HUES48 (cell line): ENCODE measurements at regions not wholly inside any gene's neighbourhood (a gene's known extent, or its start where the extent isn't known, plus 50 kb on each side); places are given as distances from the start of the nearest gene placed in this dataset.
"Not testable (repeated sequence)": the region's sequence is repeated elsewhere in the genome, so short reads cannot be mapped to it uniquely, and the experiment has no call there.

Experiments
- H3K27ac ChIP-seq: one replicate; pipeline ENCODE4 v1.7.0; 2013; ENCODE audit warnings: low read depth, low read length, inconsistent platforms
- H3K27me3 ChIP-seq: 2 replicates; pipeline ENCODE4 v1.6.1; 2013; ENCODE audit warnings: mild to moderate bottlenecking, low read length; ENCODE audit not compliant: control insufficient read depth, insufficient read depth
- H3K36me3 ChIP-seq: 2 replicates; pipeline ENCODE4 v1.6.1; 2013; ENCODE audit warnings: low read length; ENCODE audit not compliant: control insufficient read depth, insufficient read depth
- H3K4me1 ChIP-seq: 2 replicates; pipeline ENCODE4 v1.6.1; 2013; ENCODE audit warnings: mild to moderate bottlenecking, low read length; ENCODE audit not compliant: control insufficient read depth, insufficient read depth
- H3K4me3 ChIP-seq: 2 replicates; pipeline ENCODE4 v1.5.1; 2013; ENCODE audit warnings: mild to moderate bottlenecking, low read depth, low read length
- H3K9ac ChIP-seq: 2 replicates; pipeline ENCODE4 v1.6.1; 2013; ENCODE audit warnings: mild to moderate bottlenecking, low read depth, low read length, moderate library complexity
- H3K9me3 ChIP-seq: 2 replicates; pipeline ENCODE4 v1.6.1; 2013; ENCODE audit warnings: low read length; ENCODE audit not compliant: control insufficient read depth, insufficient read depth

- no peaks in the 10 kb centered on the region for H3K27me3 ChIP-seq
- H3K9ac ChIP-seq, result no peak overlapping the region
- no peaks in the 10 kb centered on the region for H3K9me3 ChIP-seq
- H3K4me3 ChIP-seq, result no peak overlapping the region
- no peaks in the 10 kb centered on the region for H3K36me3 ChIP-seq
- H3K27ac ChIP-seq, result no peak overlapping the region
- H3K4me1 ChIP-seq, result peaks cover 13% of the 10 kb centered on the region; the same call in 1 of the 2 replicates
Measured at GRCh38 chr5:136446565-136446964, 81.2 kb upstream of the TRPC7 start.

- H3K27ac ChIP-seq, H3K27me3 ChIP-seq, H3K9ac ChIP-seq, H3K4me3 ChIP-seq, H3K36me3 ChIP-seq, H3K9me3 ChIP-seq: not testable (repeated sequence)
- H3K4me1 ChIP-seq, result peaks cover 13% of the 10 kb centered on the region; the same call in 1 of the 2 replicates
Measured at GRCh38 chr5:136444099-136444498, 78.8 kb upstream of the TRPC7 start.

- H3K36me3 ChIP-seq, result no peaks in the 10 kb centered on the region
- H3K9me3 ChIP-seq, result no peaks in the 10 kb centered on the region
- no peak overlapping the region for H3K9ac ChIP-seq
- H3K4me1 ChIP-seq, result no peaks in the 10 kb centered on the region
- no peak overlapping the region for H3K27ac ChIP-seq
- no peak overlapping the region for H3K4me3 ChIP-seq
- H3K27me3 ChIP-seq, result no peaks in the 10 kb centered on the region
Measured at GRCh38 chr5:136439367-136439766, 74.0 kb upstream of the TRPC7 start.

- no peaks in the 10 kb centered on the region for H3K4me1 ChIP-seq
- no peak overlapping the region for H3K27ac ChIP-seq
- no peaks in the 10 kb centered on the region for H3K27me3 ChIP-seq
- no peak overlapping the region for H3K4me3 ChIP-seq
- H3K36me3 ChIP-seq, result no peaks in the 10 kb centered on the region
- H3K9ac ChIP-seq, result no peak overlapping the region
- no peaks in the 10 kb centered on the region for H3K9me3 ChIP-seq
Measured at GRCh38 chr5:136435946-136436543, 70.7 kb upstream of the TRPC7 start.

- no peaks in the 10 kb centered on the region for H3K27me3 ChIP-seq
- H3K9ac ChIP-seq, result no peak overlapping the region
- no peak overlapping the region for H3K4me3 ChIP-seq
- H3K27ac ChIP-seq, result no peak overlapping the region
- H3K4me1 ChIP-seq, result no peaks in the 10 kb centered on the region
- H3K9me3 ChIP-seq, result no peaks in the 10 kb centered on the region
- H3K36me3 ChIP-seq, result no peaks in the 10 kb centered on the region
Measured at GRCh38 chr5:136434795-136435194, 69.5 kb upstream of the TRPC7 start.

- no peaks in the 10 kb centered on the region for H3K27me3 ChIP-seq
- H3K36me3 ChIP-seq, result no peaks in the 10 kb centered on the region
- H3K9me3 ChIP-seq, result no peaks in the 10 kb centered on the region
- H3K27ac ChIP-seq, result no peak overlapping the region
- H3K4me3 ChIP-seq, result no peak overlapping the region
- no peak overlapping the region for H3K9ac ChIP-seq
- H3K4me1 ChIP-seq, result no peaks in the 10 kb centered on the region
Measured at GRCh38 chr5:136432705-136433104, 67.4 kb upstream of the TRPC7 start.

- Histone ChIP-seq H3K4me1 (peaks cover 2% of the 10 kb centered on the region; the same call in 1 of the 2 replicates), H3K27ac (no peak overlapping the region), H3K9ac (no peak overlapping the region), H3K27me3 (no peaks in the 10 kb centered on the region), H3K36me3 (no peaks in the 10 kb centered on the region), H3K4me3 (no peak overlapping the region), H3K9me3 (no peaks in the 10 kb centered on the region)
Measured at GRCh38 chr5:136430081-136430480, 64.7 kb upstream of the TRPC7 start.

- H3K36me3 ChIP-seq, result no peaks in the 10 kb centered on the region
- no peak overlapping the region for H3K9ac ChIP-seq
- H3K4me3 ChIP-seq, result no peak overlapping the region
- H3K9me3 ChIP-seq, result no peaks in the 10 kb centered on the region
- no peaks in the 10 kb centered on the region for H3K27me3 ChIP-seq
- H3K27ac ChIP-seq, result no peak overlapping the region
- peaks cover 3% of the 10 kb centered on the region; the same call in 1 of the 2 replicates for H3K4me1 ChIP-seq
Measured at GRCh38 chr5:136427426-136427825, 62.1 kb upstream of the TRPC7 start.

GRCh38 chr5:136425921-136426320 is 60.6 kb upstream of the TRPC7 start:
- no peaks in the 10 kb centered on the region for H3K9me3 ChIP-seq
- H3K4me3 ChIP-seq, result no peak overlapping the region
- no peaks in the 10 kb centered on the region for H3K27me3 ChIP-seq
- H3K4me1 ChIP-seq, result peaks cover 4% of the 10 kb centered on the region; the same call in 1 of the 2 replicates
- H3K9ac ChIP-seq, result no peak overlapping the region
- no peak overlapping the region for H3K27ac ChIP-seq
- H3K36me3 ChIP-seq, result no peaks in the 10 kb centered on the region

- no peaks in the 10 kb centered on the region for H3K9me3 ChIP-seq
- no peak overlapping the region for H3K4me3 ChIP-seq
- H3K27ac ChIP-seq, result no peak overlapping the region
- no peaks in the 10 kb centered on the region for H3K27me3 ChIP-seq
- no peaks in the 10 kb centered on the region for H3K36me3 ChIP-seq
- H3K4me1 ChIP-seq, result peaks cover 9% of the 10 kb centered on the region; the same call in 1 of the 2 replicates
- H3K9ac ChIP-seq, result no peak overlapping the region
Measured at GRCh38 chr5:136424835-136425584, 59.7 kb upstream of the TRPC7 start.

GRCh38 chr5:136423944-136424606 is 58.7 kb upstream of the TRPC7 start:
- no peaks in the 10 kb centered on the region for H3K27me3 ChIP-seq
- no peak overlapping the region for H3K27ac ChIP-seq
- H3K9ac ChIP-seq, result no peak overlapping the region
- H3K36me3 ChIP-seq, result no peaks in the 10 kb centered on the region
- peaks cover 9% of the 10 kb centered on the region; the same call in 1 of the 2 replicates for H3K4me1 ChIP-seq
- no peak overlapping the region for H3K4me3 ChIP-seq
- no peaks in the 10 kb centered on the region for H3K9me3 ChIP-seq
